ENCODE measurements at regions not wholly inside any gene's neighbourhood (a gene's known extent, or its start where the extent isn't known, plus 50 kb on each side); places are given as distances from the start of the nearest gene placed in this dataset.

DNA sequence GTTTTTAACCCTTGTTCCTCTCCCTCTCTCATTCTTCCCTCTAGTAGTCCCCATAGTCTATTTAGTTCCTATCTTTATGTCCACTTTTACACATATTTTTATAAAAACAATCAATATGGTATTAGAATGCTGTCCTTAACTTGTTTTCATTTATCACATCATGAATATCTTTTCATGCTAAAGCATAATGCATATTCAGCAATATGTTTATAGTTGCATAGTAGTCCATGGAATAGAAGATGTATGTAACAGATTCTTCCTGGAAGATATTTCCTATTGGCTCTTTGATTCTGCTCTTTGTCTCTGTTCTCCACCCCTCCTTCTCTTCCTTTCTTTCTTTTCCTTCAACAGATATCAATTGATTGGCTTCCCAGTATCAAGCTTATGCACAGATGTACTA, 1047.1 kb upstream of the TENM4 start:
- no peak for TF ChIP-seq TEAD4 (IDR thresholded peaks at IDR 0.05)
- TF ChIP-seq, protein P1, sequence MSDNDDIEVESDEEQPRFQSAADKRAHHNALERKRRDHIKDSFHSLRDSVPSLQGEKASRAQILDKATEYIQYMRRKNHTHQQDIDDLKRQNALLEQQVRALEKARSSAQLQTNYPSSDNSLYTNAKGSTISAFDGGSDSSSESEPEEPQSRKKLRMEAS (IDR thresholded peaks at IDR 0.05): no peak
- TF ChIP-seq, protein P2, sequence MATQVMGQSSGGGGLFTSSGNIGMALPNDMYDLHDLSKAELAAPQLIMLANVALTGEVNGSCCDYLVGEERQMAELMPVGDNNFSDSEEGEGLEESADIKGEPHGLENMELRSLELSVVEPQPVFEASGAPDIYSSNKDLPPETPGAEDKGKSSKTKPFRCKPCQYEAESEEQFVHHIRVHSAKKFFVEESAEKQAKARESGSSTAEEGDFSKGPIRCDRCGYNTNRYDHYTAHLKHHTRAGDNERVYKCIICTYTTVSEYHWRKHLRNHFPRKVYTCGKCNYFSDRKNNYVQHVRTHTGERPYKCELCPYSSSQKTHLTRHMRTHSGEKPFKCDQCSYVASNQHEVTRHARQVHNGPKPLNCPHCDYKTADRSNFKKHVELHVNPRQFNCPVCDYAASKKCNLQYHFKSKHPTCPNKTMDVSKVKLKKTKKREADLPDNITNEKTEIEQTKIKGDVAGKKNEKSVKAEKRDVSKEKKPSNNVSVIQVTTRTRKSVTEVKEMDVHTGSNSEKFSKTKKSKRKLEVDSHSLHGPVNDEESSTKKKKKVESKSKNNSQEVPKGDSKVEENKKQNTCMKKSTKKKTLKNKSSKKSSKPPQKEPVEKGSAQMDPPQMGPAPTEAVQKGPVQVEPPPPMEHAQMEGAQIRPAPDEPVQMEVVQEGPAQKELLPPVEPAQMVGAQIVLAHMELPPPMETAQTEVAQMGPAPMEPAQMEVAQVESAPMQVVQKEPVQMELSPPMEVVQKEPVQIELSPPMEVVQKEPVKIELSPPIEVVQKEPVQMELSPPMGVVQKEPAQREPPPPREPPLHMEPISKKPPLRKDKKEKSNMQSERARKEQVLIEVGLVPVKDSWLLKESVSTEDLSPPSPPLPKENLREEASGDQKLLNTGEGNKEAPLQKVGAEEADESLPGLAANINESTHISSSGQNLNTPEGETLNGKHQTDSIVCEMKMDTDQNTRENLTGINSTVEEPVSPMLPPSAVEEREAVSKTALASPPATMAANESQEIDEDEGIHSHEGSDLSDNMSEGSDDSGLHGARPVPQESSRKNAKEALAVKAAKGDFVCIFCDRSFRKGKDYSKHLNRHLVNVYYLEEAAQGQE (IDR thresholded peaks at IDR 0.05; ENCODE audit: low read depth): no peak
- TF ChIP-seq YY1 (IDR thresholded peaks at IDR 0.05; ENCODE audit: low read depth): no peak
- no peak for TF ChIP-seq EGR1 (IDR thresholded peaks at IDR 0.05)
- no peak for TF ChIP-seq CEBPB (IDR thresholded peaks at IDR 0.05)
- no peak for TF ChIP-seq EP300 (IDR thresholded peaks at IDR 0.05; ENCODE audit: borderline replicate concordance)

DNA sequence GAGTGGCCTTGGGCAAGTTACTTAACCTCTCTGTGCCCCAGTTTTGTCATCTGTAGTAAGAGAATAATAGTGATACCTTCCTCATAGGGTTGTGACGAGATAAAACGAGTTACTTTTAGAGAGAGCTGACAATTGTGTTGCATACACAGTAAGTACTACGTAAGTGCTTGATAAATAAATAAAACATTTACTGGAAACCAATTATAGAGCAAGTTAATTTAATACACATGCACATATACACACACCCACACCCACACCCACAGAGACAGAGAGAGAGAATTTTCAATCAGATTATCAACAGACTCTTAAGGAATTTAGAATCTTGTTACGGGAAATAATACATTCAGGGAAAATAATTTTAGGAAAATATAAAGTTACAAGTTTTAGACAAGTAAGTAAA, 1045.8 kb upstream of the TENM4 start:
- TF ChIP-seq NFIC (IDR thresholded peaks at IDR 0.05) (no peak), CEBPB (IDR thresholded peaks at IDR 0.05) (no peak)
- TF ChIP-seq, protein P2 (IDR thresholded peaks at IDR 0.05; ENCODE audit: low read depth): no peak
- TF ChIP-seq, protein P1 (IDR thresholded peaks at IDR 0.05): no peak

DNA sequence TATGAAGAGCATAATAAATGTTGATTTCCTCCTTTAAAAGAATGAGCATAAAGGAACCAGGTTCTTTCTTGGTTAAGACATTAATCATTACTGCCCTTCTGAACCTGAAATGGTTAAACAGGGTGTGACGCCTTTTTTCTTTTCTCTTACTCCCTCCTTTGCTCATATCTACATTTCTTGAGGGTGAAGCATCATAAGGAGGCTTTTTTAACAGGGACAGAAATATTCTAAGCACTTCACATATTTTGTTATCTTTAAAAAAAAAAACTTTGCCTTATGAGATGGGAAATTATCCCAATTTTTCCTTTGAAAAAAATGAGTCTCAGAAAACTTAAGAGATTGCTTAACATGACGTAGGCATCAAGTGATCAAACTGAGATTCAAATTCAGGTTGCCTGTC, 1036.3 kb upstream of the TENM4 start:
- TF ChIP-seq, protein P2 (IDR thresholded peaks at IDR 0.05; ENCODE audit: low read depth): no peak
- no peak for TF ChIP-seq FOXM1 (IDR thresholded peaks at IDR 0.05; ENCODE audit: borderline replicate concordance, low read depth)
- no peak for TF ChIP-seq EP300 (IDR thresholded peaks at IDR 0.05; ENCODE audit: borderline replicate concordance)
- TF ChIP-seq YY1 (IDR thresholded peaks at IDR 0.05; ENCODE audit: low read depth): no peak
- TF ChIP-seq, protein P3, sequence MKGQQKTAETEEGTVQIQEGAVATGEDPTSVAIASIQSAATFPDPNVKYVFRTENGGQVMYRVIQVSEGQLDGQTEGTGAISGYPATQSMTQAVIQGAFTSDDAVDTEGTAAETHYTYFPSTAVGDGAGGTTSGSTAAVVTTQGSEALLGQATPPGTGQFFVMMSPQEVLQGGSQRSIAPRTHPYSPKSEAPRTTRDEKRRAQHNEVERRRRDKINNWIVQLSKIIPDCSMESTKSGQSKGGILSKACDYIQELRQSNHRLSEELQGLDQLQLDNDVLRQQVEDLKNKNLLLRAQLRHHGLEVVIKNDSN (IDR thresholded peaks at IDR 0.05): no peak
- TF ChIP-seq TCF12 (IDR thresholded peaks at IDR 0.05; ENCODE audit: low read depth): no peak
- no peak for TF ChIP-seq CEBPB (IDR thresholded peaks at IDR 0.05)
- TF ChIP-seq TAF1 (IDR thresholded peaks at IDR 0.05; ENCODE audit: low read depth): no peak
- no peak for TF ChIP-seq EGR1 (IDR thresholded peaks at IDR 0.05)
- TF ChIP-seq NFIC (IDR thresholded peaks at IDR 0.05): no peak
- TF ChIP-seq TEAD4 (IDR thresholded peaks at IDR 0.05): no peak
- TF ChIP-seq ZBTB7A (IDR thresholded peaks at IDR 0.05; ENCODE audit: low read depth): no peak
- no peak for TF ChIP-seq CREB1 (IDR thresholded peaks at IDR 0.05; ENCODE audit: low read depth)
- TF ChIP-seq, protein P1 (IDR thresholded peaks at IDR 0.05): no peak
- TF ChIP-seq RAD21 (IDR thresholded peaks at IDR 0.05; ENCODE audit: low read depth): no peak

DNA sequence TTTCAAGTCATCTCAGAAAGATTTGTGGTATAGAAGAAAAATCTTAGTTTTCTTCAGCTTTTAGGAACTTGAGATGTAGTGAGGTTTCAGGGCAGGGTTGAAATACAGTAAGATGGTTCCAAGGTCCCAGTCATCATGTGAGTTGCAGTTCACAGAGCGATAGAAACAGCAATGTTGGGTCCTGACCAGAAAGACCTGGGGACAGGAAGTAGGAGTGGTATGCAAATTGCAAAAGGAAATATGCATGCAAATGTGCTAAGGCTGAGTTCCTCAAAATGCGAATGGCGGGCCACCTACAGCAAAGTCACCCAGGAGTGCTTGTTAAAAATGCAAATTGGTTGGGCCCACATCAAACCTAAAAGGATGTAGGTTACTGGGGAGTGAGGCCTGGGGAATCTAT, 1032.7 kb upstream of the TENM4 start:
- TF ChIP-seq ZBTB7A (IDR thresholded peaks at IDR 0.05; ENCODE audit: low read depth): no peak
- TF ChIP-seq TAF1 (IDR thresholded peaks at IDR 0.05; ENCODE audit: low read depth): no peak
- no peak for TF ChIP-seq NFIC (IDR thresholded peaks at IDR 0.05)
- TF ChIP-seq, protein P1 (IDR thresholded peaks at IDR 0.05): no peak
- TF ChIP-seq RAD21 (IDR thresholded peaks at IDR 0.05; ENCODE audit: low read depth): no peak
- no peak for TF ChIP-seq YY1 (IDR thresholded peaks at IDR 0.05; ENCODE audit: low read depth)
- TF ChIP-seq FOXM1 (IDR thresholded peaks at IDR 0.05; ENCODE audit: borderline replicate concordance, low read depth): no peak
- no peak for TF ChIP-seq TCF12 (IDR thresholded peaks at IDR 0.05; ENCODE audit: low read depth)
- no peak for TF ChIP-seq CREB1 (IDR thresholded peaks at IDR 0.05; ENCODE audit: low read depth)
- TF ChIP-seq EP300 (IDR thresholded peaks at IDR 0.05; ENCODE audit: borderline replicate concordance): no peak

DNA sequence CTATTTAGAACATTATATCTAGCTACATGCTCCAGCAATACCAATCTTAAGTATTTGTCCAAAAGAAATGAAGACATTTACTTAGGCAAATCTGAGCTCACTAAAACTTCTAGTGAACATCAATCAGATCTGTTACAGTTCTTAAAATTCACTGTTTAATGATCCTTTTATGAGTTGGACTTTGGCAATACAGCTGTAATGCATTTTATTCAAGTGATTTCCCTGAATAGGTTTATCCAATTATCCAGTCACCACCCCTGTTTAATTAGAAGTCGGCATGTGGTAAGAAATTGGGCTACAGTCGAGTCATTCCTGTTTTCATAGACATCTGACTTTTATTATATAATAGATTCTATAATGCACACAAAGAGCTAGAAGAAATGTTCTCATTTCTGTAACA, 1029.0 kb upstream of the TENM4 start:
- TF ChIP-seq NFIC (IDR thresholded peaks at IDR 0.05): no peak
- TF ChIP-seq EP300 (IDR thresholded peaks at IDR 0.05; ENCODE audit: borderline replicate concordance): no peak
- TF ChIP-seq TAF1 (IDR thresholded peaks at IDR 0.05; ENCODE audit: low read depth): no peak
- TF ChIP-seq, protein P1 (IDR thresholded peaks at IDR 0.05): no peak
- no peak for TF ChIP-seq FOXM1 (IDR thresholded peaks at IDR 0.05; ENCODE audit: borderline replicate concordance, low read depth)
- TF ChIP-seq, protein P2 (IDR thresholded peaks at IDR 0.05; ENCODE audit: low read depth): no peak
- no peak for TF ChIP-seq EGR1 (IDR thresholded peaks at IDR 0.05)
- no peak for TF ChIP-seq CEBPB (IDR thresholded peaks at IDR 0.05)
- TF ChIP-seq, protein P3 (IDR thresholded peaks at IDR 0.05): no peak
- no peak for TF ChIP-seq ZBTB7A (IDR thresholded peaks at IDR 0.05; ENCODE audit: low read depth)
- TF ChIP-seq YY1 (IDR thresholded peaks at IDR 0.05; ENCODE audit: low read depth): no peak
- no peak for TF ChIP-seq TCF12 (IDR thresholded peaks at IDR 0.05; ENCODE audit: low read depth)
- no peak for TF ChIP-seq TEAD4 (IDR thresholded peaks at IDR 0.05)
- TF ChIP-seq CREB1 (IDR thresholded peaks at IDR 0.05; ENCODE audit: low read depth): no peak
- TF ChIP-seq RAD21 (IDR thresholded peaks at IDR 0.05; ENCODE audit: low read depth): no peak

All from Ishikawa (cell line).